ENCODE measurements at regions not wholly inside any gene's neighbourhood (a gene's known extent, or its start where the extent isn't known, plus 50 kb on each side); places are given as distances from the start of the nearest gene placed in this dataset.
A peak's percentile ranks its signal among the peaks of the same experiment; 100 is the strongest.

- ATAC-seq: peak; percentile 66
These were observed 62.8 kb downstream of the FAM9B start for GRCh38 chrX:8971116-8971515.

- ATAC-seq: no peak
These were observed 64.5 kb downstream of the FAM9B start for GRCh38 chrX:8969378-8969777.

- ATAC-seq: no peak
These were observed 66.5 kb downstream of the FAM9B start for GRCh38 chrX:8967461-8967860.

- no peak for ATAC-seq
These were observed 72.9 kb downstream of the FAM9B start for GRCh38 chrX:8960957-8961468.

- no peak for ATAC-seq
These were observed 78.4 kb downstream of the FAM9B start for GRCh38 chrX:8955511-8955910.

- ATAC-seq: no peak
These were observed 87.4 kb downstream of the FAM9B start for GRCh38 chrX:8946563-8946962.

- no peak for ATAC-seq
These were observed 94.6 kb downstream of the FAM9B start for GRCh38 chrX:8939322-8939721.

- ATAC-seq: no peak
These were observed 106.2 kb downstream of the FAM9B start for GRCh38 chrX:8927701-8928100.

GRCh38 chrX:8927066-8927635 lies 106.8 kb downstream of the FAM9B start:
- no peak for ATAC-seq

- ATAC-seq: no peak
These were observed 112.3 kb downstream of the FAM9B start for GRCh38 chrX:8921615-8922014.

- ATAC-seq: no peak
These were observed 114.1 kb downstream of the FAM9B start for GRCh38 chrX:8919801-8920200.

GRCh38 chrX:8916697-8917096 lies 115.5 kb upstream of the FAM9A start:
- no peak for ATAC-seq

- ATAC-seq: no peak
These were observed 113.5 kb upstream of the FAM9A start for GRCh38 chrX:8914681-8915080.

GRCh38 chrX:8913655-8914409 lies 112.6 kb upstream of the FAM9A start:
- no peak for ATAC-seq

GRCh38 chrX:8907688-8908087 lies 106.5 kb upstream of the FAM9A start:
- no peak for ATAC-seq

- ATAC-seq: no peak
These were observed 105.2 kb upstream of the FAM9A start for GRCh38 chrX:8906299-8906938.

GRCh38 chrX:8897259-8897658 lies 96.1 kb upstream of the FAM9A start:
- no peak for ATAC-seq

- no peak for ATAC-seq
These were observed 89.6 kb upstream of the FAM9A start for GRCh38 chrX:8890794-8891193.

GRCh38 chrX:8887004-8887403 lies 85.8 kb upstream of the FAM9A start:
- ATAC-seq: no peak

- ATAC-seq: no peak
These were observed 78.6 kb upstream of the FAM9A start for GRCh38 chrX:8879750-8880149.

- ATAC-seq: no peak
These were observed 72.8 kb upstream of the FAM9A start for GRCh38 chrX:8873956-8874355.

- no peak for ATAC-seq
These were observed 71.9 kb upstream of the FAM9A start for GRCh38 chrX:8873102-8873501.

- no peak for ATAC-seq
These were observed 69.2 kb upstream of the FAM9A start for GRCh38 chrX:8870411-8870810.

GRCh38 chrX:8869812-8870211 lies 68.6 kb upstream of the FAM9A start:
- ATAC-seq: no peak
